ENCODE measurements at regions not wholly inside any gene's neighbourhood (a gene's known extent, or its start where the extent isn't known, plus 50 kb on each side); places are given as distances from the start of the nearest gene placed in this dataset.
A peak's percentile ranks its signal among the peaks of the same experiment; 100 is the strongest.

DNA sequence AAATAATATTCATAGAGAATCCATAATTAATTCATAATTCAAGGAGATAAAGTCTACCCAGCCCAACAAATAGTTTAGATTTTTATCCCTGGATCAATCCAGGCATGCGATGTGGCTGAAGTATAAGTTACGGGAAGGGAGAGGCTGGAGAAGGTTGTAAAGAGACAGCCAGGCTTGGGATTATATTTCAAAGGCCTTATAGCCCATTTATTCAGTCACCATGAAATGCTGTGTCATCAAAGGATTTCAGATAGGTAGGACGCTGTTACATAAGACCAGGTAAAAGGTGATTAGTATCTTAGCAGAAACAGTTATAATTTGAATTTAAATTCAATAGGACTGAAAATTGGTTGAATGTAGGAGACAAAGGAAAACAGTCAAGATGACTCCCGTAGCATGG, 73.0 kb upstream of the NFKB1 start:
- no peak overlapping the region for H3K4me3 Mint-ChIP-seq
- peaks cover 0 to 6% of the 10 kb centered on the region in 2 donors for H3K4me1 Mint-ChIP-seq (ENCODE audit: low read depth in 2 of 2)
- no peaks in the 10 kb centered on the region for H3K27me3 Mint-ChIP-seq
- no peak overlapping the region for H3K27ac Mint-ChIP-seq
- H3K9me3 Mint-ChIP-seq: no peaks in the 10 kb centered on the region
- DNase-seq (no peak), ATAC-seq (replicated peaks) (no peak)
- H3K36me3 Mint-ChIP-seq (ENCODE audit: insufficient read depth): no peaks in the 10 kb centered on the region

DNA sequence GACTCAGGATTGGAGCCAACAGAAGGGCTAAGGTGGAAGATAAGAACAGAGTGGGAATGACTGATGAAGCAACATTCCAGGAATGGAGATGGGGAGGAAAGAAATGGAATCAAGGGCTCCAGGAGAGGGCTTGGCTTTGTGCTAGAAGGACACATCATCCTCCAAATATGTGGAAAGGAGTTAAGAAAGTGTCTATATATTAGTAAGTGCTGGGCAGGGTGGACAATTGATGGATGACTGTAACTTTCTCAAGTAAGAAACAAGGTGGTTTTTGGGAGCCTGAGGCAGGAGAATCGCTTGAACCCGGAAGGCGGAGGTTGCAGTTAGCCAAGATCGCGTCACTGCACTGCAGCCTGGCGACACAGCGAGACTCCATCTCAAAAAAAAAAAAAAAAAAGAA, 71.6 kb upstream of the NFKB1 start:
- no peaks in the 10 kb centered on the region for H3K36me3 Mint-ChIP-seq (ENCODE audit: insufficient read depth)
- H3K27me3 Mint-ChIP-seq: no peaks in the 10 kb centered on the region
- H3K9me3 Mint-ChIP-seq: no peaks in the 10 kb centered on the region
- DNase-seq: no peak
- ATAC-seq (replicated peaks): no peak
- H3K27ac Mint-ChIP-seq: no peak overlapping the region
- H3K4me1 Mint-ChIP-seq (ENCODE audit: low read depth in 2 of 2): peaks cover 0 to 6% of the 10 kb centered on the region in 2 donors
- no peak overlapping the region for H3K4me3 Mint-ChIP-seq

DNA sequence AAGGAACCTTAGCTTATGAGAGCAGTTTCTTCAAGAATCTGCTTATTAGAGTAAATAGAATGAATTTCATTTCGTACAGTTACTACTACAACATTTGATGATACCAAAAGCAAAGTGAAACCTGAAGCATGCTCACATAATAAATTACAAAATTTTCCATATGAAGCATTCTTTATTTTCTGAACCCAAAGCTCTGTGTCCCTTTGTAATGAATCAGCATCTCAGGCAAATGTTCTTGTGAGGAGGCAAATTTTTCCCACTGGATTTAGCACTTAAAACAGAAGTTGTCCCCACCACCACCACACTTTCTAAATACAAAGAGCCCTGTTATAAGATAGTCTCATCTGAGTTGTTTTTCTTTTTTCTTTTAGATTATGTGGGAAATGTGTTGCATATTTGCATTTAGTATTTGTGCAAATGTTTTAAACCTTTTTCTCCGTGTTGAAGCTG, 70.7 kb upstream of the NFKB1 start:
- peaks cover 0 to 6% of the 10 kb centered on the region in 2 donors for H3K4me1 Mint-ChIP-seq (ENCODE audit: low read depth in 2 of 2)
- H3K9me3 Mint-ChIP-seq: no peaks in the 10 kb centered on the region
- peak overlapping the region; percentile 88 to 90 for H3K27ac Mint-ChIP-seq
- H3K4me3 Mint-ChIP-seq: peak overlapping the region; percentile 94
- no peaks in the 10 kb centered on the region for H3K36me3 Mint-ChIP-seq (ENCODE audit: insufficient read depth)
- ATAC-seq (replicated peaks) (no peak), DNase-seq (no peak)
- no peaks in the 10 kb centered on the region for H3K27me3 Mint-ChIP-seq

DNA sequence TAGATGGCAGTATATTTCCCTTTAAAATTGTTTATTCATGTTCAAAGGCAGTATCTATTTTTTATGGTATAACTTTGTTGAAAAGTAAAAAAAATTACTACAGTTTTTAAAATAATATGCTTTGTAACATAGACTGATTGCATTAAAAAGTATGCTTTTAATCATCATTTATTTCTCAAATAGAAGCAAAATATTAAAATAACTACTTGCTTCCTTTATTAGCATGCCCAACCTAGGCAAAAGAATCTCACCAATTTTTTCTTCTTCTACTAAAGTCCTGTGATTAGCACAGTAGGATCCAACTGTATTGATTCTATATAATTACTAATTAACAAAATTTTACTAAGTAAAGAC, 69.6 kb upstream of the NFKB1 start:
- Mint-ChIP-seq H3K4me3 (peak overlapping the region; percentile 94), H3K36me3 (ENCODE audit: insufficient read depth) (no peaks in the 10 kb centered on the region), H3K9me3 (no peaks in the 10 kb centered on the region), H3K27ac (no peak overlapping the region), H3K4me1 (ENCODE audit: low read depth in 2 of 2) (peaks cover 0 to 6% of the 10 kb centered on the region in 2 donors), H3K27me3 (no peaks in the 10 kb centered on the region)
- ATAC-seq (replicated peaks) (no peak), DNase-seq (no peak)

DNA sequence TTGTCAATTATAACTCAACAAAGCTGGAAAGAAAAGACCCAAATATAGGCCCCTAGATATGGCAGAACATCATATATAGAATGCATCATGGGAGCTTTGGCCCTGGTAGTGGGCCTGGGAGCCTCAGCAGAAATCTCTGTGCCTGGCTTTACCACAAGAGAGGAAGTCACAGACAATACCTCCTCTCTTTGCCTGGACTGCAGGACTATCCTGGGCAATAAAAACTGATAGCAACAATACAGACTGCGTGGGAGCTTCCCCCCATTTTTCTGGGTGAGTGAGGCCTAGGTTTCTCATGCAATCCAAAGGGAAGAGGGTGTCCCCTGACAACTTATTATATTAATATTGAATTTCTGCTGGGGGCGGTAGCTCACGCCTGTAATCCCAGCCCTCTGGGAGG, 64.0 kb upstream of the NFKB1 start:
- H3K27ac Mint-ChIP-seq: no peak overlapping the region

DNA sequence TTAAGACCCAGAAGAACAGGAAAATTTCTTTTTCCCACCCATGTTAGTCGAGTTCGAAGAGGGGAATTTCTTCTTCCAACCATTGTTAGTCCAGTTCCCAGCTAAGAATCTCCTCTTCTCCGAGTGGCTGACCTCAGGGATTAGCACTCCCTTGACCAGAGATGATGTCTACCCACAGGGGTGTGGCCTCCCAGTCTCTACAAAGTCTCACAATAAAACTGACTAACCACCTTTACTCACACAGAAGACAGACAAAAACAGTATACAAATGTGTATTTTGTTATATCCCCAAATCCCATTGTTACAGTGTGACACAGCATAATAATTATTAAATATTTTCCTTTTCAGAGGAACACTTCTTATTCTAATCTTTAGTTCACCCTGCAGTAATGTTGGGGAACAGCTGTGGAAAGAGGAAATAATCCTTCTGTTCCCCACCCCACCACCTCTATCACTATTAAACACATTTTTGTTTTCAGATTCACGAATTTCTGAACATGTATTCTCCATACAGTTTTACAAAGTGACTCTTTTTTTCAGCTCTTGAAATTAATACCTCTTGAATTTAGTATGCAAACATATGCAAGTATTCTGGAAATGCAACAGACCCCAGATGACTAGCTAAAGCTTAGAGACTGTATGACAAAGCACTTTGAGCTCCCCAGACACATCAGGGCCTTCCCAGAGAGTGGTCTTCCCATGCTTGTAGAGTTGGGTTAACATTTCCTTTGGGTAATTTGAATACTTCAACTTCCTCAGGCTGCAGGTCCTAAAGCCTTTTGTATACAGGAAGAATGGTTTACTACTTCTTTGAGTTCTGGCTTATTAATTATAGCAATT, 62.5 kb upstream of the NFKB1 start:
- Mint-ChIP-seq H3K27me3 (no peaks in the 10 kb centered on the region), H3K4me1 (ENCODE audit: low read depth in 2 of 2) (no peaks in the 10 kb centered on the region), H3K9me3 (no peaks in the 10 kb centered on the region), H3K4me3 (no peak overlapping the region), H3K36me3 (ENCODE audit: insufficient read depth) (no peaks in the 10 kb centered on the region), H3K27ac (no peak overlapping the region)
- no peak for ATAC-seq (replicated peaks)
- no peak for DNase-seq

More for the DNA sequence above, 64.0 kb upstream of the NFKB1 start:
- no peak overlapping the region for H3K4me3 Mint-ChIP-seq
- ATAC-seq (replicated peaks) (no peak), DNase-seq (no peak)
- no peaks in the 10 kb centered on the region for H3K27me3 Mint-ChIP-seq
- H3K4me1 Mint-ChIP-seq (ENCODE audit: low read depth in 2 of 2): no peaks in the 10 kb centered on the region
- no peaks in the 10 kb centered on the region for H3K9me3 Mint-ChIP-seq
- no peaks in the 10 kb centered on the region for H3K36me3 Mint-ChIP-seq (ENCODE audit: insufficient read depth)

DNA sequence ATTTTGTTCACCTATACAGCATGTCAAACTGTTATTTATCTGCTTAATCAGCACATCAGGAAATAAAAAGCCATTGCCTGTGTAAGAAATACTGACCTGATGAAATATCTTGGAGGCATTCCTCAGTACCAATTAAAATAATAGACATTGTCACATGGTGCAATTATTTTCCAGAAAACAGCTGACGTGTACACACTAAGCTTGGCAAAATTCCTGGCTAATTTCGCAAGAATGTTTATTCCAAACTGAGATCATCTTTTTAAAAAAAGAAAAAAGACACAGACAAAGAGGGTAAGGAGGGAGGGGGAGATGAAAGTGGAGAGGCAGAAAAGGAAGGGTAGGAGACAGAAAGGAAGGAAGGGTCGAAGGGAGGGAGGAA, 61.9 kb upstream of the NFKB1 start:
- ATAC-seq (replicated peaks): no peak
- H3K36me3 Mint-ChIP-seq (ENCODE audit: insufficient read depth): no peaks in the 10 kb centered on the region
- H3K4me3 Mint-ChIP-seq: no peak overlapping the region
- no peaks in the 10 kb centered on the region for H3K27me3 Mint-ChIP-seq
- H3K27ac Mint-ChIP-seq: no peak overlapping the region
- H3K9me3 Mint-ChIP-seq: no peaks in the 10 kb centered on the region
- DNase-seq: no peak
- H3K4me1 Mint-ChIP-seq (ENCODE audit: low read depth in 2 of 2): no peaks in the 10 kb centered on the region

DNA sequence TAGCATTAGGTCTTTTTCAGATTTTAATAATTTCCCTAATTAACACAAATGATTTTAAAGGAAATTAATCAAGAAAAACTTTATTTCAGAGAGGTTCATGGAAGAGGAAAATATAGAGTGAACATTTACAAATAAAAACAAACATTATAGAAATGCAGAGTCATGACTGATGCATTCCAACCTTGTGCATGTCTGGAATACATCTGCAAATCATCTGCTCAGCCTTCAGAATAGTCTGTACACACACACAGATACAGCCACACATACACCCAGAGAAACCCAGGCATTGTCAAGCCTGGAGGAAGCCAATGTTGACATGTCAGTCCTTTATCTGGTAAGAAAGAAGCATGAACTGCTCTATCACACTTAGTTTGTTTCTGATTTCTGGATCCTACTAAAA, 61.3 kb upstream of the NFKB1 start:
- H3K4me1 Mint-ChIP-seq (ENCODE audit: low read depth in 2 of 2): no peaks in the 10 kb centered on the region
- no peak overlapping the region for H3K27ac Mint-ChIP-seq
- no peaks in the 10 kb centered on the region for H3K27me3 Mint-ChIP-seq
- H3K36me3 Mint-ChIP-seq (ENCODE audit: insufficient read depth): no peaks in the 10 kb centered on the region
- H3K4me3 Mint-ChIP-seq: no peak overlapping the region
- H3K9me3 Mint-ChIP-seq: no peaks in the 10 kb centered on the region
- DNase-seq (no peak), ATAC-seq (replicated peaks) (no peak)

DNA sequence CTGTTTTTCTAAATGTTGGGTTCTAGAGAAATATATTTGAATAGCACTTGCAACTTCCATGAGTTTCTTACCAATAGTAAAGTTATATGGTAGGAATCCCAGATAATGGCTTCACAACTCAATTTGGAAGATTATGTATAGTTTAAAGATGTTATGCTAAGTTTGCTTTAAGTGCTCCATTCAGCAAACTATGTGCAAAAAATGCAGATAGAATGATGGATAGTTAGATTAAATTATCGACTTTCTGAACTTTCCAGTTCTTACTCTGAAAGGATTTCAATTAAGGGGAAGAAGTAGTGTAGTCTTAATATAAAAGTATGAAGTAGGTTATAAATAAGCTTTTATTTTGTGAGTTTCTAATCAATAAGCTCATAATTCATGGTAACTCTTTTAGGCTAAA, 60.7 kb upstream of the NFKB1 start:
- Mint-ChIP-seq H3K4me1 (ENCODE audit: low read depth in 2 of 2) (no peaks in the 10 kb centered on the region), H3K27me3 (no peaks in the 10 kb centered on the region), H3K9me3 (no peaks in the 10 kb centered on the region), H3K27ac (no peak overlapping the region), H3K36me3 (ENCODE audit: insufficient read depth) (no peaks in the 10 kb centered on the region), H3K4me3 (no peak overlapping the region)
- ATAC-seq (replicated peaks) (no peak), DNase-seq (no peak)

DNA sequence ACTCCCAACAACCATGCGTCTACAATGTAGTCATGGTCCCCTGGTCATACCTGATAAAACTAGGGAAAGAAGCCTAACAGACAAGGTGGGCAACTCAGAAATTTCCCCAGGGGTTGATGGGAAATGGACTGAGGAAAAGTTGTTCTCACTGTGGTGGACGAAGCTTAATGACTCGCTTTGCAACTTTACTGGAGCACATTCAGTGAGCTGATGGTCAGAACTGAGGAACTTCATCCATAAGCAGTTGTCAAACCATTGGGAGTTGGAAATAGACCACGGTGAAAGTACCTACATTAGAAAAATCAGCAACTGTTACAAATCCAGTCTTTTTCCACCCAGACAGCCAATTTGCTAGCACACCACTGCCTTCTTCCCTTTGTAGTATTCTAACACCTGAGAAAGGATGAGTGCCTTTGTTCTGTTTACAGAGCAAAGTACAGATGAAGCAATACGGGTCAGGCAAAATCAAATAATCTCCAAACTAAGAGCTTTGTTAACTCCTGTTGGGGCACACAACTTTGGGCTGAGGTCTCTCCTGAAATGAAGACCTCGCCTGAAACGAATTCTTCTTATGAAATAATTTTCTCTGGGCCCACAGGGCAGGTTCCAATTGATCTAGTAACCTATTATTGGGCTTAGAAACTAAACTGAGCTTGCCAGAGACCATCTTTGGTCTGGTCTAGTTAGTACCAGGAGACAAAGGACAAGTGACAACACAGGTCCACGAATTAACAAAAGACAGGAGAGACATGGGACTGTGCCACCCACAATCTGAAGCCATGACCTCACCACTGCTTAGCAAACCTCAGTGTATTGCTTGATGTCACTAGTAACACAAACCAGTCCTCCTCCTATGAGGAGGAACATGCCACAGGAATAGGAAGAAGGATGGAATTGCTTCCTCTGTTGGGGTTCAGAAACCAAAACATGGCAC, 58.9 kb upstream of the NFKB1 start:
- no peak for DNase-seq

DNA sequence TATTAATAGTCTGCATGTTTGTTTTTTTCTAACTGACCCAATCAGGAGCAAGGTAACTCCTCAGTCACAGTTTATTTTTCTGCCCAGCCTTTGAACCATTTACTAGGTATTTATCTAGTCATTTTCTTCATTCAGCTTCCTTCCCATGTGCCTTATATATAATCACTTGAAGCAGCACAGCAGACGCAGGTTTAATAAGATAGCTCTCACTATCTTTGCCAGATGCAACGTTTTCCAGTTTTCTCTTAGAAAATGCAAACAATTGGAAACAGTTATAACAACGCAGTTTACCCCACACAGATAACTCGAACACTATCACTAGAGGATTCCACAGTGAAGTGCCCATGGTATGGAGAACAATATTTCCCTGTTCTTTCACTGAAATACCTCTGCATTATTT, 56.4 kb upstream of the NFKB1 start:
- no peak overlapping the region for H3K4me3 Mint-ChIP-seq
- H3K9me3 Mint-ChIP-seq: no peaks in the 10 kb centered on the region
- DNase-seq (no peak), ATAC-seq (replicated peaks) (no peak)
- H3K27ac Mint-ChIP-seq: no peak overlapping the region
- peaks cover 0 to 2% of the 10 kb centered on the region in 2 donors for H3K4me1 Mint-ChIP-seq (ENCODE audit: low read depth in 2 of 2)
- no peaks in the 10 kb centered on the region for H3K36me3 Mint-ChIP-seq (ENCODE audit: insufficient read depth)
- H3K27me3 Mint-ChIP-seq: no peaks in the 10 kb centered on the region

More for the DNA sequence above, 58.9 kb upstream of the NFKB1 start:
- no peak for ATAC-seq (replicated peaks)
- Mint-ChIP-seq H3K36me3 (ENCODE audit: insufficient read depth) (no peaks in the 10 kb centered on the region), H3K27me3 (no peaks in the 10 kb centered on the region), H3K4me1 (ENCODE audit: low read depth in 2 of 2) (no peaks in the 10 kb centered on the region), H3K27ac (no peak overlapping the region), H3K9me3 (no peaks in the 10 kb centered on the region), H3K4me3 (no peak overlapping the region)

DNA sequence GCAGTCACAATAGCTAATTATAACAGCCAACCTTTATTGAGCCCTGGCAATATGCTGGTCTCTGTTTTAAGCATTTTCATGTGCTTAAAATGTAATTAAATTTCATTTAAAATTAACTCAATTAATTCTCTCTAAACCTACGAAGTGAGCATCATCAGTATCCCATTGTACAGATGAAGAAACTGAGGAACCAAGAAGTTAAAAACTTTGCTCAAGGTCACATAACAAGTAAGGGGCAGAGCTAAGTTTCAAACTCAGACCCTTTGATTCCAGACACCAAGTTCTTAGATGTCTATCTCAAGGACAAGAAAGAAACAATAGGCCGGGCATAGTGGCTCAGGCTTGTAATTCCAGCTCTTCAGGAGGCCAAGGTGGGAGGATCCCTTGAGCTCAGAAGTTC, 55.9 kb upstream of the NFKB1 start:
- H3K4me1 Mint-ChIP-seq (ENCODE audit: low read depth in 2 of 2): peaks cover 0 to 2% of the 10 kb centered on the region in 2 donors
- no peak overlapping the region for H3K27ac Mint-ChIP-seq
- no peak overlapping the region for H3K4me3 Mint-ChIP-seq
- H3K36me3 Mint-ChIP-seq (ENCODE audit: insufficient read depth): no peaks in the 10 kb centered on the region
- DNase-seq: no peak
- no peak for ATAC-seq (replicated peaks)
- H3K9me3 Mint-ChIP-seq: no peaks in the 10 kb centered on the region
- no peaks in the 10 kb centered on the region for H3K27me3 Mint-ChIP-seq

DNA sequence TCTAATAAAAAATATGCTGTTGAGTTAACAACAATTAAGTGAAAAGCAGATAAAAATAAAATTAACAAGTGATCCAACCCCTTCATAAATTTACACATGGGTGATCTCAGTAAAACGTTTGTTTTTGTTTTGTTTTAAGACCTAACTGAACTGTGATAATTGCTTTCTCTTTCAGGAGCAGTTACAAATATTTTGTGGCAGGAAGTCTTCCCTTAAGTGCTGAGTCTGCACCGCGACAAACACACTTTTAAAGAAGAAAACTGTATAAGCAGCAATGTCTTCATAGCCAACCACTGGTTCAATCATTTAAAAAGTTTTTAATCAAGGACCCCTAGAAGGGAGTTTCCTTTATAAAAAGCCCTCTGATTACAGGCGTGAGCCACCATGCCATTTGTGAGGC, 53.7 kb upstream of the NFKB1 start:
- peak; percentile 52 for ATAC-seq (replicated peaks)
- Mint-ChIP-seq H3K27me3 (no peaks in the 10 kb centered on the region), H3K4me1 (ENCODE audit: low read depth in 2 of 2) (peaks cover 0 to 2% of the 10 kb centered on the region in 2 donors), H3K9me3 (no peaks in the 10 kb centered on the region), H3K27ac (no peak overlapping the region), H3K36me3 (ENCODE audit: insufficient read depth) (no peaks in the 10 kb centered on the region), H3K4me3 (no peak overlapping the region)
- DNase-seq: no peak
